Left lobe of liver (tissue), 2 donors: ENCODE measurements at regions not wholly inside any gene's neighbourhood (a gene's known extent, or its start where the extent isn't known, plus 50 kb on each side); places are given as distances from the start of the nearest gene placed in this dataset.

Experiments used
- ATAC-seq: fragments of 200-7000 bp; cut with Tn5 transposase; one replicate; pipeline ENCODE4 v1.9.1; 2020; ENCODE audit warnings: mild to moderate bottlenecking, moderate library complexity
- DNase-seq: peaks from one replicate; pipeline ENCODE4 v3.0.0-alpha.2; 2020; ENCODE audit warnings: low spot score
- donor health status: DM: no; HTN: no; CAD: no; lungs with moderate emphysema.
- donor health status: DM: no; HTN: yes; CAD: no.

DNA sequence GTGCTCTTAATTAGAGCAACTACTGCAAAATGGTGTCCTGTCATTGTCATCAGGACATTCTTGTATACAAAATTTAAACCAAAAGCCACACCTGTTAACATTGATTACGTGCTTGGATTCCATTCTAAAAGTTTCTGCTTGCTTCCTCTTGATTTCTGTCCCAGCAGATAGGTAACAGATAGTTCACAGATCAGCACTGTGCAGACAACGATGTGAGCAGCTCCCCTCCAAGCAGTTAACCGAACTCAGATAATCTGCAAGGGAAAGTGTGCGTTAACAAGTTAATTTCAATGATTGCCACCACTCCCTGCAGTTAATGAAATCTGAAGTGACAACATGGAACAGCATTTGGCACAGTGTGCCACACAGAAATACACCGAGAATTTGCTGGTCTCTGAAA, 54.4 kb upstream of the RELL1 start:
- no peak for ATAC-seq
- no peak for DNase-seq

GRCh38 chr4:37737466-37737865, 51.3 kb upstream of the RELL1 start:
- no peak for DNase-seq
- no peak for ATAC-seq
